ENCODE measurements at regions not wholly inside any gene's neighbourhood (a gene's known extent, or its start where the extent isn't known, plus 50 kb on each side); places are given as distances from the start of the nearest gene placed in this dataset.

DNA sequence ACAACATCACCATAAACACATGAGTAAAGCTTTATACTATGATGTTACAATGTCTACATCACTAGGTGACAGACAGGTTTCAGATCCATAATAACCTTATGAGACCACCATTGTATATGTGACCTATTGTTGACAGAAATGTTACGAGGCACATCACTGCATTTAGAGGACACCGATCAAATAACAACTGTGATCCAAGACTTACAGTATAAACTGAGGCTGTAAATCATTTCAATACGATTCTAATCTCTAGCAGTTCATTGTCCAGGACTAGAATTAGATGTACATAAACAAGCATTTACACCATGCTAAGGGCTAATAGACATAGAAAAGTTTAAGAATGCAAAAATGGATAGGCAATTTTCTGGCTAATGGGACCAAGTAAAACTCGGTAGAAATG, 491.9 kb upstream of the ROBO1 start (continued):
- TF ChIP-seq HNF4A (conservative IDR thresholded peaks at IDR 0.05) (no peak), JUND (IDR thresholded peaks at IDR 0.05) (no peak), SP1 (IDR thresholded peaks at IDR 0.05) (no peak)

DNA sequence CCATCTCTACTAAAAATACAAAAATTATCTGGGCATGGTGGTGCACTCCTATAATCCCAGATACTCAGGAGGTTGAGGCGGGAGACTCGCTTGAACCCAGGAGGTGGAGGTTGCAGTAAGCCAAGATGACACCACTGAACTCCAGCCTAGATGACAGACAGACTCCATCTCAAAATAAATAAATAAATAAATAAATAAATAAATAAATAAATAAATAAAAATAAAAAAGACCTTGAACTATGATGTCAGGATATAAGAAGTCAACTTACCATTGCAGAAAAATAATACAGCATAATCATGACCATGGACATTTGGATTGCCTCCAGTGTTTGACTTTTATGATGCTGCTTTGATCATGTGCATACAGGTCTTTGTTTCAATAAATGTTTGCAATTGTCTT, 484.3 kb upstream of the ROBO1 start:
- no peak overlapping the region for H3K9ac ChIP-seq (ENCODE audit: low read depth in 1 of 2, low read length in 2 of 2)
- H3K36me3 ChIP-seq (ENCODE audit: control insufficient read depth in 4 of 4, insufficient read depth in 3 of 4, low read depth in 1 of 4, low read length in 3 of 4) = no peaks in the 10 kb centered on the region
- H3K4me1 ChIP-seq (ENCODE audit: control insufficient read depth in 4 of 4, insufficient read depth in 4 of 4, low read length in 3 of 4) = no peaks in the 10 kb centered on the region
- H3K4me3 ChIP-seq (ENCODE audit: low read depth in 1 of 3, low read length in 3 of 3) = no peak overlapping the region
- no peak for DNase-seq (ENCODE audit: low spot score)
- H3K27ac ChIP-seq (ENCODE audit: low read depth in 1 of 2, low read length in 2 of 2) = no peak overlapping the region
- peaks cover 0 to 5% (median 0%) of the 10 kb centered on the region in 4 donors for H3K9me3 ChIP-seq (ENCODE audit: control insufficient read depth in 4 of 4, low read length in 3 of 4)
- no peak for TF ChIP-seq EGR1 (IDR thresholded peaks at IDR 0.05; ENCODE audit: low read depth in 2 of 2)
- TF ChIP-seq, protein P1, sequence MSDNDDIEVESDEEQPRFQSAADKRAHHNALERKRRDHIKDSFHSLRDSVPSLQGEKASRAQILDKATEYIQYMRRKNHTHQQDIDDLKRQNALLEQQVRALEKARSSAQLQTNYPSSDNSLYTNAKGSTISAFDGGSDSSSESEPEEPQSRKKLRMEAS (IDR thresholded peaks at IDR 0.05) = no peak
- no peak for TF ChIP-seq CTCF (IDR thresholded peaks at IDR 0.05; ENCODE audit: low read depth, low read length, missing input control)
- WGBS = 96% methylated on average over 2 of the region's 2 CpGs
- no peaks in the 10 kb centered on the region for H3K27me3 ChIP-seq (ENCODE audit: control insufficient read depth in 4 of 4, insufficient read depth in 4 of 4, low read length in 3 of 4)

DNA sequence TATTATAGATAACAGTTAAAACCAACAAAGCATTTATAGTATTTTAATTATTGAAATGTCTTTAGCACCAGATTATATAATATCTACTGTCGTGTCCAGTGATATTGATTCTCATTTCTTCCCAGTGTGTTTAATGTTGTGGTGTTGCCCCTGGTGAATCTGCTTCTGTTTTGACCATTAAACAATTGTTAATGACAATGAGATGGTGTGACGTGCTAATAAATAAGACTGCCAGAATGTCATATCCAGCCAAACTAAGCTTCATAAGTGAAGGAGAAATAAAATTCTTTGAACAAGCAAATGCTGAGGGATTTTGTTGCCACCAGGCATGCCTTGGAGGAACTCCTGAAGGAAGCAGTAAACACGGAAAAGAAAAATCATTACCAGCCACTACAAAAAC, 480.0 kb upstream of the ROBO1 start:
- H3K27me3 ChIP-seq (ENCODE audit: control insufficient read depth in 4 of 4, insufficient read depth in 4 of 4, low read length in 3 of 4) = no peaks in the 10 kb centered on the region
- 80% methylated on average over 3 of the region's 3 CpGs for WGBS
- no peak overlapping the region for H3K4me3 ChIP-seq (ENCODE audit: low read depth in 1 of 3, low read length in 3 of 3)
- no peak for DNase-seq (ENCODE audit: low spot score)
- no peak overlapping the region for H3K9ac ChIP-seq (ENCODE audit: low read depth in 1 of 2, low read length in 2 of 2)
- no peaks in the 10 kb centered on the region for H3K4me1 ChIP-seq (ENCODE audit: control insufficient read depth in 4 of 4, insufficient read depth in 4 of 4, low read length in 3 of 4)
- H3K9me3 ChIP-seq (ENCODE audit: control insufficient read depth in 4 of 4, low read length in 3 of 4) = peaks cover 0 to 5% (median 0%) of the 10 kb centered on the region in 4 donors
- no peak for TF ChIP-seq REST (IDR thresholded peaks at IDR 0.05)
- TF ChIP-seq RAD21 (IDR thresholded peaks at IDR 0.05) = no peak
- TF ChIP-seq EGR1 (IDR thresholded peaks at IDR 0.05; ENCODE audit: low read depth in 2 of 2) = no peak
- TF ChIP-seq CTCF (IDR thresholded peaks at IDR 0.05; ENCODE audit: low read depth, low read length, missing input control) = no peak
- TF ChIP-seq HNF4A (conservative IDR thresholded peaks at IDR 0.05) = no peak
- no peak for TF ChIP-seq YY1 (IDR thresholded peaks at IDR 0.05)
- TF ChIP-seq FOXA2 (IDR thresholded peaks at IDR 0.05) = no peak
- no peaks in the 10 kb centered on the region for H3K36me3 ChIP-seq (ENCODE audit: control insufficient read depth in 4 of 4, insufficient read depth in 3 of 4, low read depth in 1 of 4, low read length in 3 of 4)
- no peak overlapping the region for H3K27ac ChIP-seq (ENCODE audit: low read depth in 1 of 2, low read length in 2 of 2)
